Calu3 (cell line): ENCODE measurements at regions not wholly inside any gene's neighbourhood (a gene's known extent, or its start where the extent isn't known, plus 50 kb on each side); places are given as distances from the start of the nearest gene placed in this dataset.

Experiments
- BruUV-seq: library from RNA; stranded (reverse); fragments of 400-500 nt; replicated peaks from 2 replicates; lab custom pipeline; 2021; lab: Mats Ljungman, UMichigan
- CTCF ChIA-PET: fragments of 300-600 bp; sonication (Branson Sonifier 250); formaldehyde crosslinking; loops from one replicate; lab custom pipeline; 2022; ENCODE audit warnings: antibody characterized with exemption; lab: Charles Lee
- DNase-seq: peaks from one replicate; pipeline ENCODE4 v3.0.0; 2022
- H3K27ac Mint-ChIP-seq: one replicate; pipeline ENCODE4 v1.8.0; 2022; ENCODE audit warnings: mixed read lengths; ENCODE audit not compliant: unreplicated experiment
- H3K27me3 Mint-ChIP-seq: one replicate; pipeline ENCODE4 v1.8.0; 2022; ENCODE audit warnings: mixed read lengths; ENCODE audit not compliant: unreplicated experiment
- H3K36me3 Mint-ChIP-seq: one replicate; pipeline ENCODE4 v1.8.0; 2022; ENCODE audit warnings: mild to moderate bottlenecking, moderate library complexity, mixed read lengths; ENCODE audit not compliant: insufficient read depth, unreplicated experiment
- H3K4me1 Mint-ChIP-seq: one replicate; pipeline ENCODE4 v1.8.0; 2022; ENCODE audit warnings: mild to moderate bottlenecking, low read depth, mixed read lengths; ENCODE audit not compliant: unreplicated experiment
- H3K4me3 Mint-ChIP-seq: one replicate; pipeline ENCODE4 v1.8.0; 2022; ENCODE audit warnings: mild to moderate bottlenecking, low read depth, moderate library complexity, mixed read lengths; ENCODE audit not compliant: unreplicated experiment
- H3K9me3 Mint-ChIP-seq: one replicate; pipeline ENCODE4 v1.8.0; 2022; ENCODE audit warnings: low read depth, mixed read lengths; ENCODE audit not compliant: unreplicated experiment
- CTCF ChIP-seq: fragments of 200-600 bp; IDR thresholded peaks from one replicate; pipeline ENCODE4 v1.8.0; 2022; ENCODE audit warnings: antibody characterized with exemption; ENCODE audit not compliant: unreplicated experiment
- intact Hi-C: fragments of 100-400 bp; cut with micrococcal nuclease; formaldehyde crosslinking; loops from one replicate; pipeline ENCODE4 v1.10.0; 2022; ENCODE audit not compliant: unreplicated experiment

GRCh38 chr13:34756136-34756535, 185.9 kb upstream of the NBEA start:
- intact Hi-C loops, result no loop called here
- Mint-ChIP-seq H3K4me3 (no peak overlapping the region), H3K4me1 (no peaks in the 10 kb centered on the region), H3K27ac (no peak overlapping the region), H3K27me3 (no peaks in the 10 kb centered on the region), H3K36me3 (no peaks in the 10 kb centered on the region), H3K9me3 (no peaks in the 10 kb centered on the region)
- DNase-seq, result no peak
- BruUV-seq, result no TSS peak
- CTCF ChIA-PET, result no interaction called here
- TF ChIP-seq CTCF, result no peak

GRCh38 chr13:34756572-34756971, 185.5 kb upstream of the NBEA start:
- DNase-seq, result no peak
- Mint-ChIP-seq H3K9me3 (no peaks in the 10 kb centered on the region), H3K4me1 (no peaks in the 10 kb centered on the region), H3K27me3 (no peaks in the 10 kb centered on the region), H3K36me3 (no peaks in the 10 kb centered on the region), H3K4me3 (no peak overlapping the region), H3K27ac (no peak overlapping the region)
- intact Hi-C loops, result no loop called here
- no TSS peak for BruUV-seq
- TF ChIP-seq CTCF, result no peak
- CTCF ChIA-PET, result no interaction called here

- intact Hi-C loops, result no loop called here
- TF ChIP-seq CTCF, result no peak
- Mint-ChIP-seq H3K27ac (no peak overlapping the region), H3K4me3 (no peak overlapping the region), H3K9me3 (no peaks in the 10 kb centered on the region), H3K27me3 (no peaks in the 10 kb centered on the region), H3K36me3 (no peaks in the 10 kb centered on the region), H3K4me1 (peaks cover 8% of the 10 kb centered on the region)
- DNase-seq, result no peak
- no TSS peak for BruUV-seq
- CTCF ChIA-PET, result no interaction called here
Measured at GRCh38 chr13:34757441-34757840, 184.6 kb upstream of the NBEA start.

- CTCF ChIA-PET, result no interaction called here
- DNase-seq, result no peak
- H3K36me3 Mint-ChIP-seq, result no peaks in the 10 kb centered on the region
- H3K27me3 Mint-ChIP-seq, result no peaks in the 10 kb centered on the region
- no peaks in the 10 kb centered on the region for H3K9me3 Mint-ChIP-seq
- peaks cover 8% of the 10 kb centered on the region for H3K4me1 Mint-ChIP-seq
- no peak overlapping the region for H3K27ac Mint-ChIP-seq
- no peak for TF ChIP-seq CTCF
- BruUV-seq, result no TSS peak
- intact Hi-C loops, result no loop called here
- H3K4me3 Mint-ChIP-seq, result no peak overlapping the region
Measured at GRCh38 chr13:34758628-34759027, 183.4 kb upstream of the NBEA start.

- H3K27ac Mint-ChIP-seq, result no peak overlapping the region
- no peaks in the 10 kb centered on the region for H3K9me3 Mint-ChIP-seq
- H3K27me3 Mint-ChIP-seq, result no peaks in the 10 kb centered on the region
- no peak for DNase-seq
- H3K4me3 Mint-ChIP-seq, result no peak overlapping the region
- H3K36me3 Mint-ChIP-seq, result no peaks in the 10 kb centered on the region
- intact Hi-C loops, result no loop called here
- no TSS peak for BruUV-seq
- peaks cover 8% of the 10 kb centered on the region for H3K4me1 Mint-ChIP-seq
- no peak for TF ChIP-seq CTCF
- CTCF ChIA-PET, result no interaction called here
Measured at GRCh38 chr13:34762312-34762711, 179.8 kb upstream of the NBEA start.
